ENCODE measurements at regions not wholly inside any gene's neighbourhood (a gene's known extent, or its start where the extent isn't known, plus 50 kb on each side); places are given as distances from the start of the nearest gene placed in this dataset.

DNA sequence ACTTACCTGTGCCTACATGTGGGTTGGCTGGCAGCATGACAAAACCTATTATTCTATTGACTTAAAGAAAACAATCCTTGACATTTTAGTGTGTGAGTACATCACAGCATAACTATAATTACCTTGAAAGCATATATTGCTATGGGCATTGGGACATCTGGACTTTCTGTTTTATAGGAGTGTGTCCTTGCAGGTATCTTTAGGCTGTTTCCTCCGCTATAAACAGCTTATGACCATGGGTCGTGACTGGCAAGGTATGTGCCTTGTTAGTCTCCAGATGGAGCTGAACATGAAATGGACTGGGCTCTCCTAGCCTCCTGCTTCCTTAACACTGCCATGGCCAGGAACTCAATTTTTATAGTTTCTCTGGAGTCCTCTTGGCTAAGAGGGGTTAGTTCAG, 317.4 kb upstream of the COBL start:
- TF ChIP-seq, protein P1, sequence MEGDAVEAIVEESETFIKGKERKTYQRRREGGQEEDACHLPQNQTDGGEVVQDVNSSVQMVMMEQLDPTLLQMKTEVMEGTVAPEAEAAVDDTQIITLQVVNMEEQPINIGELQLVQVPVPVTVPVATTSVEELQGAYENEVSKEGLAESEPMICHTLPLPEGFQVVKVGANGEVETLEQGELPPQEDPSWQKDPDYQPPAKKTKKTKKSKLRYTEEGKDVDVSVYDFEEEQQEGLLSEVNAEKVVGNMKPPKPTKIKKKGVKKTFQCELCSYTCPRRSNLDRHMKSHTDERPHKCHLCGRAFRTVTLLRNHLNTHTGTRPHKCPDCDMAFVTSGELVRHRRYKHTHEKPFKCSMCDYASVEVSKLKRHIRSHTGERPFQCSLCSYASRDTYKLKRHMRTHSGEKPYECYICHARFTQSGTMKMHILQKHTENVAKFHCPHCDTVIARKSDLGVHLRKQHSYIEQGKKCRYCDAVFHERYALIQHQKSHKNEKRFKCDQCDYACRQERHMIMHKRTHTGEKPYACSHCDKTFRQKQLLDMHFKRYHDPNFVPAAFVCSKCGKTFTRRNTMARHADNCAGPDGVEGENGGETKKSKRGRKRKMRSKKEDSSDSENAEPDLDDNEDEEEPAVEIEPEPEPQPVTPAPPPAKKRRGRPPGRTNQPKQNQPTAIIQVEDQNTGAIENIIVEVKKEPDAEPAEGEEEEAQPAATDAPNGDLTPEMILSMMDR (conservative IDR thresholded peaks at IDR 0.05) = no peak
- no peak for TF ChIP-seq EZH2 (IDR thresholded peaks at IDR 0.05; ENCODE audit: low read depth)
